HUES64 (cell line): ENCODE measurements at regions not wholly inside any gene's neighbourhood (a gene's known extent, or its start where the extent isn't known, plus 50 kb on each side); places are given as distances from the start of the nearest gene placed in this dataset.
"Not testable (repeated sequence)": the region's sequence is repeated elsewhere in the genome, so short reads cannot be mapped to it uniquely, and the experiment has no call there.

Experiments used
- H3K27ac ChIP-seq: 2 replicates; pipeline ENCODE4 v1.7.0; 2013; ENCODE audit warnings: low read depth, low read length, inconsistent platforms
- H3K27me3 ChIP-seq: 2 replicates; pipeline ENCODE4 v1.6.1; 2013; ENCODE audit warnings: mild to moderate bottlenecking, low read length; ENCODE audit not compliant: insufficient read depth
- H3K36me3 ChIP-seq: 2 replicates; pipeline ENCODE4 v1.6.1; 2013; ENCODE audit warnings: mild to moderate bottlenecking, low read length; ENCODE audit not compliant: insufficient read depth
- H3K4me1 ChIP-seq: 2 replicates; pipeline ENCODE4 v1.6.1; 2013; ENCODE audit warnings: mild to moderate bottlenecking, low read length, moderate library complexity; ENCODE audit not compliant: insufficient read depth
- H3K4me3 ChIP-seq: 2 replicates; pipeline ENCODE4 v1.5.1; 2013; ENCODE audit warnings: mild to moderate bottlenecking, low read length, moderate library complexity
- H3K9ac ChIP-seq: 2 replicates; pipeline ENCODE4 v1.6.1; 2013; ENCODE audit warnings: mild to moderate bottlenecking, low read depth, low read length
- H3K9me3 ChIP-seq: 2 replicates; pipeline ENCODE4 v1.6.1; 2013; ENCODE audit warnings: low read depth, low read length; ENCODE audit not compliant: insufficient read depth
- WGBS: fragments of 150-250, 120-280 bp; methylation state at CpG from one replicate; pipeline ENCODE4 v1.1.7; 2013; ENCODE audit warnings: missing lambda C conversion rate; 5-methylcytosine and 5-hydroxymethylcytosine counted together

- H3K27ac ChIP-seq, result not testable (repeated sequence)
Observed at GRCh38 chr9:22508354-22508753, 61.7 kb downstream of the DMRTA1 start.

GRCh38 chr9:22508790-22509189, 62.2 kb downstream of the DMRTA1 start:
- Histone ChIP-seq H3K4me3 (no peak overlapping the region), H3K9me3 (peaks cover 23% of the 10 kb centered on the region), H3K4me1 (no peaks in the 10 kb centered on the region), H3K27ac (no peak overlapping the region), H3K9ac (no peak overlapping the region), H3K27me3 (no peaks in the 10 kb centered on the region), H3K36me3 (no peaks in the 10 kb centered on the region)
- WGBS, result 90% methylated on average over 11 of the region's 11 CpGs

More at GRCh38 chr9:22508354-22508753, 61.7 kb downstream of the DMRTA1 start:
- H3K4me3 ChIP-seq, H3K27me3 ChIP-seq, H3K9ac ChIP-seq, H3K4me1 ChIP-seq, H3K36me3 ChIP-seq: not testable (repeated sequence)
- WGBS, result 92% methylated on average over 6 of the region's 6 CpGs
- H3K9me3 ChIP-seq, result peaks cover 23% of the 10 kb centered on the region

GRCh38 chr9:22512495-22512894, 65.9 kb downstream of the DMRTA1 start:
- 100% methylated on average over 1 of the region's 3 CpGs for WGBS
- Histone ChIP-seq H3K4me3 (no peak overlapping the region), H3K27ac (no peak overlapping the region), H3K9ac (no peak overlapping the region), H3K9me3 (peaks cover 23% of the 10 kb centered on the region), H3K27me3 (no peaks in the 10 kb centered on the region), H3K4me1 (no peaks in the 10 kb centered on the region), H3K36me3 (no peaks in the 10 kb centered on the region)

DNA sequence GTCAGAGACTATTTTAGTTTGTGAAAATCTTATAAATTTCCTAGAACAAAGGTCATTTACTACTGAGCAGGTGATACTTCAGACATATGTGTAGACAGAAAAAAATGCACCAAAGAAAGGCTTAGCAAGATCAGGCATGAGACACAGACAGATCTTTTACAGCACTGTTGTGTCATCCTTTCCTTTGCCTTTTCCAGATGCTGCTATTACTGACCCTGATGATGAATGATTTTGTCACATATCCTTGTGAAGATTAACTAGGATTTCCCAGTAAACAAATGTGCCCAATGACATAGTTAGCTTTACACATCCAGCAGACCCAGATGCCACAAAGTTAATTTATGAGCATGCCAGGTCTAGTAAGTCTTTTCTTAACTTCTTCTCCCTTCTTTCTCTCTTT, 68.2 kb downstream of the DMRTA1 start:
- Histone ChIP-seq H3K9ac (no peak overlapping the region), H3K27me3 (no peaks in the 10 kb centered on the region), H3K9me3 (0 out of 2 replicates have a peak, but pooled peaks cover under 1% of the 10 kb centered on the region), H3K36me3 (no peaks in the 10 kb centered on the region), H3K4me1 (no peaks in the 10 kb centered on the region), H3K4me3 (no peak overlapping the region), H3K27ac (no peak overlapping the region)

GRCh38 chr9:22522206-22522740, 75.6 kb downstream of the DMRTA1 start:
- Histone ChIP-seq H3K9me3 (no peaks in the 10 kb centered on the region), H3K9ac (no peak overlapping the region), H3K36me3 (no peaks in the 10 kb centered on the region), H3K27me3 (no peaks in the 10 kb centered on the region), H3K4me3 (no peak overlapping the region), H3K4me1 (no peaks in the 10 kb centered on the region), H3K27ac (no peak overlapping the region)
- 93% methylated on average over 5 of the region's 5 CpGs for WGBS

- Histone ChIP-seq H3K27ac (no peak overlapping the region), H3K9ac (no peak overlapping the region), H3K4me3 (no peak overlapping the region), H3K36me3 (no peaks in the 10 kb centered on the region), H3K27me3 (no peaks in the 10 kb centered on the region), H3K9me3 (no peaks in the 10 kb centered on the region), H3K4me1 (peaks cover 7% of the 10 kb centered on the region; the same call in 1 of the 2 replicates)
- WGBS, result 77% methylated on average over 2 of the region's 2 CpGs
Observed at GRCh38 chr9:22528485-22528884, 81.9 kb downstream of the DMRTA1 start.

GRCh38 chr9:22529426-22530199, 83.0 kb downstream of the DMRTA1 start:
- Histone ChIP-seq H3K4me1 (peaks cover 7% of the 10 kb centered on the region; the same call in 1 of the 2 replicates), H3K9me3 (no peaks in the 10 kb centered on the region), H3K4me3 (no peak overlapping the region), H3K36me3 (no peaks in the 10 kb centered on the region), H3K27me3 (no peaks in the 10 kb centered on the region), H3K27ac (no peak overlapping the region), H3K9ac (no peak overlapping the region)
- WGBS, result 85% methylated on average over 6 of the region's 6 CpGs

DNA sequence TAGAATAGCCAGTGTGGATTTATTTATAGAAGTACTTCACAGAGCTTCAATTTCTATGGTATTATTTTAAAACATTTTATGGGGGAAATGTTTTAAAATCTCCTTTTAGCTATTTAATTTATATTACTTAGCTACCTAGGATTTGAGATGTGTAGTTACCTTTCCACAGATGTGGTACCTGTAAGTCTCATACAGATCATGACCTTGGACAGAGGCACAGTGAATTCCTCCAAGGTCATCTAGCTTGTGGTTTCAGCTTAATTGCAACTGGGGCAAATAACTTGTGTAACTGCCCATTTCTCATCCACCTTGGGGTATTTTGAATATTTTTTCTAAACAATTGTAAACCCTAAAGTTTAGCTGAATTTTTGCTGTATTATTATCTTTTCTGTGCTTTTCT, 89.2 kb downstream of the DMRTA1 start:
- Histone ChIP-seq H3K9me3 (no peaks in the 10 kb centered on the region), H3K27me3 (no peaks in the 10 kb centered on the region), H3K27ac (no peak overlapping the region), H3K4me3 (no peak overlapping the region), H3K9ac (no peak overlapping the region), H3K36me3 (no peaks in the 10 kb centered on the region), H3K4me1 (no peaks in the 10 kb centered on the region)

GRCh38 chr9:22537721-22538120, 91.1 kb downstream of the DMRTA1 start:
- no peak overlapping the region for H3K9ac ChIP-seq
- no peaks in the 10 kb centered on the region for H3K4me1 ChIP-seq
- 93% methylated on average over 5 of the region's 5 CpGs for WGBS
- no peak overlapping the region for H3K4me3 ChIP-seq
- no peaks in the 10 kb centered on the region for H3K36me3 ChIP-seq
- no peaks in the 10 kb centered on the region for H3K9me3 ChIP-seq
- H3K27ac ChIP-seq, result no peak overlapping the region
- no peaks in the 10 kb centered on the region for H3K27me3 ChIP-seq

GRCh38 chr9:22548625-22549024, 102.0 kb downstream of the DMRTA1 start:
- Histone ChIP-seq H3K36me3 (no peaks in the 10 kb centered on the region), H3K4me3 (no peak overlapping the region), H3K27ac (no peak overlapping the region), H3K9ac (no peak overlapping the region), H3K4me1 (peaks cover 5% of the 10 kb centered on the region; the same call in 1 of the 2 replicates), H3K27me3 (no peaks in the 10 kb centered on the region), H3K9me3 (no peaks in the 10 kb centered on the region)
- WGBS, result 93% methylated on average over 2 of the region's 2 CpGs

DNA sequence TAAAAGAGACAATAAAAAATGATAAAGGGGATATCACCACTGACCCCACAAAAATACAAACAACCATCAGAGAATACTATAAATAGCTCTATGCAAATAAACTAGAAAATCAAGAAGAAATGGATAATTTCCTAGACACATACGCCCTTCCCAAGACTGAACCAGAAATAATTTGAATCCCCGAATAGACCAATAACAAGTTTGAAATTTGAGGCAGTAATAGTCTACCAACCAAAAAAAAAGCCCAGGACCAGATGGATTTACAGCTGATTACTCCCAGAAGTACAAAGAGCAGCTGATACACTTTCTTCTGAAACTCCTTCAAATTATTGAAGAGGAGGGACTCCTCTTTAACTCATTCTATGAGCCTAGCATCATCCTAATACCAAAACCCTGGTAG, 128.1 kb downstream of the DMRTA1 start:
- no peaks in the 10 kb centered on the region for H3K27me3 ChIP-seq
- no peak overlapping the region for H3K9ac ChIP-seq
- H3K4me1 ChIP-seq, result no peaks in the 10 kb centered on the region
- no peak overlapping the region for H3K27ac ChIP-seq
- no peak overlapping the region for H3K4me3 ChIP-seq
- H3K9me3 ChIP-seq, result peaks cover 19% of the 10 kb centered on the region
- WGBS, result 98% methylated on average over 2 of the region's 2 CpGs
- H3K36me3 ChIP-seq, result no peaks in the 10 kb centered on the region
